BLaER1 (cell line): ENCODE measurements at regions not wholly inside any gene's neighbourhood (a gene's known extent, or its start where the extent isn't known, plus 50 kb on each side); places are given as distances from the start of the nearest gene placed in this dataset.
"Not testable (repeated sequence)": the region's sequence is repeated elsewhere in the genome, so short reads cannot be mapped to it uniquely, and the experiment has no call there.

Experiments
- H3K27ac ChIP-seq: shearing (Covaris generic); formaldehyde crosslinking; 2 replicates; pipeline ENCODE4 v1.8.1; 2022
- H3K27me3 ChIP-seq: shearing (Covaris generic); formaldehyde crosslinking; 2 replicates; pipeline ENCODE4 v1.8.1; 2022
- H3K36me3 ChIP-seq: shearing (Covaris generic); formaldehyde crosslinking; 2 replicates; pipeline ENCODE4 v1.8.1; 2022
- H3K4me1 ChIP-seq: shearing (Covaris generic); formaldehyde crosslinking; 2 replicates; pipeline ENCODE4 v1.8.1; 2022
- H3K4me2 ChIP-seq: shearing (Covaris generic); formaldehyde crosslinking; 2 replicates; pipeline ENCODE4 v1.8.1; 2022
- H3K4me3 ChIP-seq: shearing (Covaris generic); formaldehyde crosslinking; 2 replicates; pipeline ENCODE4 v1.8.1; 2022
- H3K9ac ChIP-seq: shearing (Covaris generic); formaldehyde crosslinking; 2 replicates; pipeline ENCODE4 v1.8.1; 2022
- H3K9me3 ChIP-seq: shearing (Covaris generic); formaldehyde crosslinking; 2 replicates; pipeline ENCODE4 v1.8.1; 2022
- H4K20me1 ChIP-seq: shearing (Covaris generic); formaldehyde crosslinking; 2 replicates; pipeline ENCODE4 v1.8.1; 2022
- Cebpa-rat ChIP-seq: shearing (Covaris generic); IDR thresholded peaks from 2 replicates; pipeline ENCODE4 v1.8.1; 2022

DNA sequence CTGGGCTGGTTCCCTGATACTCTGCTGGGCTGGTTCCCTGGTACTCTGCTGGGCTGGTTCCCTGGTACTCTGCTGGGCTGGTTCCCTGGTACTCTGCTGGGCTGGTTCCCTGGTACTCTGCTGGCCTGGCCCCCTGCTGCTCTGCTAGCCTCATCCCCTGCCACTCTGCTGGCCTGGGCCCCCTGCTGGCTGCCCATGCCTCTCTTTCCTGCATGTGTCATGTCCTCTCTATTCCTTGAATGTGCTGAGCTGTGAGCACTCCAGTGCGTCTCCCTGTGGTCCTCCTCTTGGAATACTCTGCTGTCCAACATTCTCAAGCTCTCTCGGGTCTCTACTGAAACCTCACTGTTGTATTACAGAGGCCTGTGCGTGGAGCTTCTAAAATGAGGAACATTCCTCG lies 216.3 kb downstream of the RNF144A start:
- Histone ChIP-seq H3K27ac (no peak overlapping the region), H3K27me3 (no peaks in the 10 kb centered on the region), H3K4me3 (no peak overlapping the region), H3K9me3 (no peaks in the 10 kb centered on the region), H3K4me2 (no peak overlapping the region), H4K20me1 (no peaks in the 10 kb centered on the region), H3K36me3 (no peaks in the 10 kb centered on the region), H3K4me1 (no peaks in the 10 kb centered on the region), H3K9ac (no peak overlapping the region)
- TF ChIP-seq Cebpa-rat, result no peak

DNA sequence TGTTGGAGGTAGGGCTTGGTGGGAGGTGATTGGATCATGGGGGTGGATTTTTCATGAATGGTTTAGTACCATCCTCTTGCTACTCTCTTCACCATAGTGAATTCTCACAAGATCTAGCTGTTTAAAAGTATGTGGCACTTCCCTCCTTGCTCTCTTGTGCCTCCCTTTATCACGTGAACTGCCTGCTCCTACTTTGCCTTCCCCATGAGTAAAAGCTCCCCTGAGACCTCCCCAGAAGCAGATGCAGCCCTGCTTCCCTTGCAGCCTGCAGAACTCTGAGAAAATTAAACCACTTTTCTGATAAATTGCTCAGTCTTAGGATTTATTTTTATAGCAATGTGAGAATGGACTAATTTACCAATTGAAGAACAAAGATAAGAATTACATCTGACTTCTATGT lies 223.1 kb downstream of the RNF144A start:
- Histone ChIP-seq H3K4me3 (no peak overlapping the region), H3K27me3 (no peaks in the 10 kb centered on the region), H3K9ac (no peak overlapping the region), H3K36me3 (no peaks in the 10 kb centered on the region), H3K4me1 (no peaks in the 10 kb centered on the region), H3K9me3 (peaks cover 21% of the 10 kb centered on the region), H4K20me1 (no peaks in the 10 kb centered on the region), H3K27ac (no peak overlapping the region), H3K4me2 (no peak overlapping the region)
- no peak for TF ChIP-seq Cebpa-rat

DNA sequence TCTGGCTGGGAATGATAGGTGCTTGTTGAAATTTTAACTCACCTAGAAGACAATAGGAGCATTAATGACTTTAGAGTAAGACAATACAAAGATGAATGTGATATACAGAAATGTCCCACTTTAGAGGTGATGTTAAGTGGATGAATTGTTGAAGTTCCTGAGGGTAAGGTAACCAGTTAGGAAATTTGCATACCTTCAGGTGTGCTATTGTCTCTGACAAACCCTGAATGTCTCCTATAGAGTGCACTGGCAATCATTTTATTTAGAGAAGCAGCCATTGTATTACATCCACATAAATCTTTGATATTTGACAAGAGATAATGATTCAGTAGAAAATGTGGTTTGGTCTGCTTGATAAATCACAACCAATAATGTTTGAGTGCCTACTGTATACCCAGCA lies 228.5 kb downstream of the RNF144A start:
- H3K27ac ChIP-seq, result no peak overlapping the region
- H3K9ac ChIP-seq, result no peak overlapping the region
- no peaks in the 10 kb centered on the region for H3K36me3 ChIP-seq
- H3K27me3 ChIP-seq, result no peaks in the 10 kb centered on the region
- no peak overlapping the region for H3K4me3 ChIP-seq
- no peak overlapping the region for H3K4me2 ChIP-seq
- peaks cover 15% of the 10 kb centered on the region for H3K9me3 ChIP-seq
- no peaks in the 10 kb centered on the region for H4K20me1 ChIP-seq
- TF ChIP-seq Cebpa-rat, result no peak
- H3K4me1 ChIP-seq, result no peaks in the 10 kb centered on the region

DNA sequence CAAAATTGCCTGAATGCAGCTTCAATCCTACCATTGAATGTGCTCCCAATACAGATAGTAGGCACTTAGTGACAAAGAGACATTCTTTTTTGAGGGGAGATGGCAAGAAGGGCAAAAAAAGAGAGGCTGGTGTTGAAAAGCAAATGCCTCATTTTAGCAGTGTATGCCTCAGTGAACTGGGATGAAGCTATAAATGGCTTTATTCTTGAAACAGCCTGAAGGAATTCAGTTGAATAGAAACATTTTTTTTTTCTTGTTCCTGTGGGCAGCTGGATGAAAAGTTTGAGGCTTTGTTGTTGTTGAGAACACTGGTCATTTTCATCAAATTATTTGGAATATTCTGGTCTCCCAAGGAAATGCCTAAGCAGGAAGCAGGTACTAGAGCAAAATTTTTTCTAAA lies 228.9 kb downstream of the RNF144A start:
- Histone ChIP-seq H3K9ac (no peak overlapping the region), H3K36me3 (no peaks in the 10 kb centered on the region), H3K27me3 (no peaks in the 10 kb centered on the region), H3K4me2 (no peak overlapping the region), H3K27ac (no peak overlapping the region), H4K20me1 (no peaks in the 10 kb centered on the region), H3K9me3 (peaks cover 15% of the 10 kb centered on the region), H3K4me1 (no peaks in the 10 kb centered on the region), H3K4me3 (no peak overlapping the region)
- TF ChIP-seq Cebpa-rat, result no peak

DNA sequence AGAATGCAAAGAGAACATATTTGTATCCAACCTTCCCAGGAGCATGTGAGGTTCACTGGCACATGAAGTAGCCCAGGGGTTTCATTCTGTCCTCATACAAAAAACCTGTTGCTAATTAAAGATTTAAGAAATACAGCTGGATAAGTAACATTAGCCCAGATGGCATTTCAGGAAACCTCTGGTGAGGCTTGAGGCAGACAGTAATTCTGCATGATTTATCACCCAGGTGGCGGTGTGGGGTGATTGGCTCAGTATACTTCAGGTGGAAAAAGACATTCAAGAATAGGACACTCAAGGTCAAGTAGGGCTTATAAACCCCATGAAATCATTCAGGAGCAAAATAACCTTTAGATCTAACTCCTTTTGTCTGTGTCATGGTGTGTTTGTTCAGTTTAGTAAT lies 237.4 kb downstream of the RNF144A start:
- Histone ChIP-seq H3K27me3 (no peaks in the 10 kb centered on the region), H3K9ac (no peak overlapping the region), H3K9me3 (peaks cover 6% of the 10 kb centered on the region; the same call in 1 of the 2 replicates), H3K4me2 (no peak overlapping the region), H3K4me1 (no peaks in the 10 kb centered on the region), H3K36me3 (no peaks in the 10 kb centered on the region), H3K27ac (no peak overlapping the region), H4K20me1 (no peaks in the 10 kb centered on the region), H3K4me3 (no peak overlapping the region)
- no peak for TF ChIP-seq Cebpa-rat

DNA sequence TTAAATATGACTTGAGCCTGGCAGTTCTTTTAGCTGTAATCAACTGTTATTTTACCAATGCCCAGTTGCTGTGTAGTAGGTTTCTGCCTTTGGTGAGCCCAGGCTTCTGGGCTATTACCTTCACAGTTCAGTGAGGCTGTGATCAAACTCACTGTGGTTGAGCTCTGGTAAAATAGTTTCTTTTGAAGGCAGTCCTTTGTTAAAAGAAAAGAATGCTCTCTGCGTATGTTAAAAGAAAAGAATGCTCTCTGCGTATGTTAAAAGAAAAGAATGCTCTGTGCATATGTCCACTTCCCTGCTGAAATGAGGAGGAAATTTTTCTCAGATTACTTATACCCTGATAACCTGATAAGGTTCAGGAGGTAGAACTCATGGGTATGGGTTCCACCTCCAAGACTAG lies 244.3 kb downstream of the RNF144A start:
- H3K36me3 ChIP-seq, result no peaks in the 10 kb centered on the region
- no peaks in the 10 kb centered on the region for H4K20me1 ChIP-seq
- H3K4me3 ChIP-seq, result no peak overlapping the region
- no peaks in the 10 kb centered on the region for H3K9me3 ChIP-seq
- no peak overlapping the region for H3K27ac ChIP-seq
- no peak overlapping the region for H3K4me2 ChIP-seq
- no peak overlapping the region for H3K9ac ChIP-seq
- H3K27me3 ChIP-seq, result no peaks in the 10 kb centered on the region
- no peaks in the 10 kb centered on the region for H3K4me1 ChIP-seq
- no peak for TF ChIP-seq Cebpa-rat

DNA sequence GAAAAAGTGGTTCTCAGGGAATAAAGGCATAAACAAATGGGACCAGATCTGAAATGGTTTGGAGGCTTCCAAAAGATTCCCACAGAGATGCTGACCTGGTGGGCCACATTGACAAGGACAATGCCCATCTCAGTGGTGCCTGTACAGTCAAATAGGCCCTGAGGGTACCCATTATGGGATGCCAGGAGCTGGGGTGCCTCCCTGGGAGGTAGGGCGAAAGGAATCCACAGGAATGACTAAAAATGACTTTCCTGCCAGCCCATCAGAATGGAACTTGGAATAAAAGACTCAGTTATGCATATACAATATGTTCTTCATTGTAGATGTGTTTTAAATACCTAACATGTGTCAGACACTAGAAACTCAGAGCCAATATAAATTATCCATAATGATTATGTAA lies 248.5 kb downstream of the RNF144A start:
- Histone ChIP-seq H3K4me1 (no peaks in the 10 kb centered on the region), H3K27me3 (no peaks in the 10 kb centered on the region), H3K9ac (no peak overlapping the region), H3K9me3 (no peaks in the 10 kb centered on the region), H3K36me3 (no peaks in the 10 kb centered on the region), H3K4me2 (no peak overlapping the region), H3K27ac (no peak overlapping the region), H4K20me1 (no peaks in the 10 kb centered on the region), H3K4me3 (no peak overlapping the region)
- TF ChIP-seq Cebpa-rat, result no peak

DNA sequence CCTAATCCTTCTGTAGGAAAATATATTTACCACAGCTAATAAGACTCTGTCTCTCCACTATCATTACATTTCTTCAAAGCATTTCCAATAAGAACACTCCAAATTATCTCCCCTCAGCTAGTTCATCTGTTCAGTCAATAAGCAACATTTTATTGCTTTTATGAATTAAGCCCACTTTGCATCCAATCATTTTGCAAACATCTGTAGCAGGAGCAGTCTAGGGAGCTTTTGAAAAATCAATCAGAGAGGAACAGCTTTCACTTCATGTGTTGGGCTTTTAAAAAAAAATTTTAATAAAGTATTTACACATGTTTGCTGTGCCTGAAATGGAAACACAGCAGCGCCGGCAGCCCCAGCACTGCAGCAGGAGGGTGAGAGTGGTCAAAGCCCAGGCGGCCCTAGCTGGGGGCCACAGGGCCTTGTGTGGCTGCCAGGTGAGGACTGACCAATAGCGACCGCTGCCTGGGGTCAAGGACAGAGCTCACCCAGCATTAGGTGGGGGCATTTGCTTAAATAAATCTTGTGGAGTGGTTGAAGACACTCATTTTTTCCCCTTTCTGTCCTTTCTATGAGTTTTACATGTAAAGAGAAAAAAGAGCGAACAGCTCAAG lies 250.7 kb downstream of the RNF144A start:
- H4K20me1 ChIP-seq, result no peaks in the 10 kb centered on the region
- H3K27ac ChIP-seq, result no peak overlapping the region
- no peak for TF ChIP-seq Cebpa-rat
- no peaks in the 10 kb centered on the region for H3K27me3 ChIP-seq
- H3K4me2 ChIP-seq, result no peak overlapping the region
- no peak overlapping the region for H3K9ac ChIP-seq
- no peaks in the 10 kb centered on the region for H3K36me3 ChIP-seq
- no peaks in the 10 kb centered on the region for H3K9me3 ChIP-seq
- no peak overlapping the region for H3K4me3 ChIP-seq
- H3K4me1 ChIP-seq, result no peaks in the 10 kb centered on the region

DNA sequence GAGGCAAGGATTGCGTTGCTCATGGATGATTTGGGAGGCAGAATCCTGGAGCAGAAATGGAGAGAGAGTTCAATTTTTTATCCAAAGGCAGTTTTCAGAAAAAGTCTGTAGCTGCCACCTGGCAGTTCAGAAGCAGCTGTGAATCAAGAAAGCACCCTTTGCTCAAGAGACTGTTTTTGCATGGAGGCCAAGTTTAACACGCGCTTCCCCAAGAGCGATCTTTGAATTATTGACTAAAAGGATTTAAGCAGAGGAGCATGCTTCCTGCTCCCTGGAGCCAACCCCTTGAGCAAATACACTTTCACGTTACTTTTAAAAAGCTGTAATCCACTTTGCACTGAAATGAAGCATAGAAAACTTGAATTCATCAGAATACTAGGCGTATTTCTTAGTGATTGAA lies 252.4 kb downstream of the RNF144A start:
- Histone ChIP-seq H3K27ac (no peak overlapping the region), H3K4me3 (no peak overlapping the region), H3K36me3 (no peaks in the 10 kb centered on the region), H3K9me3 (no peaks in the 10 kb centered on the region), H3K4me2 (no peak overlapping the region), H3K4me1 (no peaks in the 10 kb centered on the region), H4K20me1 (no peaks in the 10 kb centered on the region), H3K27me3 (no peaks in the 10 kb centered on the region), H3K9ac (no peak overlapping the region)
- TF ChIP-seq Cebpa-rat, result no peak

DNA sequence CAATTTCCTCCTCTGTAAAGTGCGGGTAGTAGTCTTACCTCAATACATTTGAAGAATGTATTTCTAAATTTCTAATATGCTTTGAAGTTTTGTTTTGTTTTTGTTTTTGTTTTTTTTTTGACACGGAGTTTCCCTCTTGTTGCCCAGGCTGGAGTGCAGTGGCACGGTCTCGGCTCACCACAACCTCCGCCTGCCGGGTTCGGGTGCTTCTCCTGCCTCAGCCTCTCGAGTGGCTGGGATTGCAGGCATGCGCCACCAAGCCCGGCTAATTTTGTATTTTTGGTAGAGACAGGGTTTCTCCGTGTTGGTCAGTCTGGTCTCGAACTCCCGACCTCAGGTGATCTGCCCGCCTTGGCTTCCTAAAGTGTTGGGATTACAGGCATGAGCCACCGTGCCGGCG lies 261.8 kb downstream of the RNF144A start:
- H3K4me2 ChIP-seq, H3K27me3 ChIP-seq, H3K4me1 ChIP-seq, H3K4me3 ChIP-seq, H3K9ac ChIP-seq, H4K20me1 ChIP-seq, H3K9me3 ChIP-seq, H3K36me3 ChIP-seq, H3K27ac ChIP-seq: not testable (repeated sequence)

DNA sequence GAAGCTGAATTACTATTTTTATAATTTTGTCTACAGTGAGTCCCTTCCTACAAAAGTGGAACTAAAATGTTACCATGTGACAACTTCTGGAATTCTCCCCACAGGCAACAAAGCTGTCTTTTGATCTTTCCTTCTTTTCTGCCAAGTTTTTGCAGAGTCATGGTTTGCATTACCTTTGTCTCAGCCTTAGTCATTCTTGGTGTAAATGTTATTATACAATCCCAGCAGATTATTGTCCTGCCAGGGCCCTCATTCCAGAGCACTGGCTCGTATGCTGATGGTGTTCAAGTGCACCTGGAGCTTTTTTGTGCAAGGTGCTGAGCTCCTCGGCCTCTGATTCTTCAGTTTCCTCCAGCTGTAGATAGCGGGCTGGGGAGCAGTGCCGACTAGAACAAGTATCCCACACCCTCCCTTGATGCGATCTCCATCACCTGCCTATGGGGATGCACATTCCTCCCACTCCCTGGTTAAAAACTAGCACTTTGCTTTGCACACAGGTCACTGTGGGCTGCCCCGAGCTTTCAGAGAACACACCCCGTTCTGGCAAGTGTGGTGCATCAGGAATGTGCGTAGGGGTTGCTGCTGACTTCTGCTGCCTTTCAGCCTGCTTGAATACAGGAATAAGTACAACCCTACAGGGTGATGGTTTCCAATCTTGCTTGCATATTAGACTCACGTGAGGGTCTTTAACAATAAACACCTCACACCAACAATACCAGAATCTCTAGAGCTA lies 263.6 kb downstream of the RNF144A start:
- no peaks in the 10 kb centered on the region for H3K4me1 ChIP-seq
- no peak overlapping the region for H3K4me2 ChIP-seq
- H3K9ac ChIP-seq, result no peak overlapping the region
- no peak overlapping the region for H3K27ac ChIP-seq
- no peaks in the 10 kb centered on the region for H3K9me3 ChIP-seq
- H4K20me1 ChIP-seq, result no peaks in the 10 kb centered on the region
- no peak for TF ChIP-seq Cebpa-rat
- H3K36me3 ChIP-seq, result no peaks in the 10 kb centered on the region
- no peaks in the 10 kb centered on the region for H3K27me3 ChIP-seq
- H3K4me3 ChIP-seq, result no peak overlapping the region
